Osteocyte (in vitro differentiated cells): ENCODE measurements at regions not wholly inside any gene's neighbourhood (a gene's known extent, or its start where the extent isn't known, plus 50 kb on each side); places are given as distances from the start of the nearest gene placed in this dataset.

Experiments used
- DNase-seq: peaks from one replicate; pipeline ENCODE4 v3.0.0; 2021; ENCODE audit warnings: mixed read lengths; ENCODE audit not compliant: unreplicated experiment; ENCODE audit errors: extremely low spot score
- H3K27ac Mint-ChIP-seq: one replicate; pipeline ENCODE4 v1.8.0; 2021; ENCODE audit warnings: mild to moderate bottlenecking, mixed read lengths; ENCODE audit not compliant: unreplicated experiment
- H3K27me3 Mint-ChIP-seq: one replicate; pipeline ENCODE4 v1.8.0; 2021; ENCODE audit warnings: mixed read lengths; ENCODE audit not compliant: unreplicated experiment
- H3K36me3 Mint-ChIP-seq: one replicate; pipeline ENCODE4 v1.8.0; 2021; ENCODE audit warnings: mixed read lengths; ENCODE audit not compliant: unreplicated experiment
- H3K4me1 Mint-ChIP-seq: one replicate; pipeline ENCODE4 v1.8.0; 2021; ENCODE audit warnings: mixed read lengths; ENCODE audit not compliant: unreplicated experiment
- H3K4me3 Mint-ChIP-seq: one replicate; pipeline ENCODE4 v1.8.0; 2021; ENCODE audit warnings: mild to moderate bottlenecking, moderate library complexity, mixed read lengths; ENCODE audit not compliant: unreplicated experiment
- H3K9me3 Mint-ChIP-seq: one replicate; pipeline ENCODE4 v1.8.0; 2021; ENCODE audit warnings: mixed read lengths; ENCODE audit not compliant: unreplicated experiment
- CTCF ChIP-seq: fragments of 200-600 bp; sonication (generic); IDR thresholded peaks from 2 replicates; pipeline ENCODE4 v1.5.0; 2021; ENCODE audit warnings: antibody characterized with exemption, mild to moderate bottlenecking, moderate library complexity

- peaks cover 10% of the 10 kb centered on the region for H3K9me3 Mint-ChIP-seq
- H3K36me3 Mint-ChIP-seq = no peaks in the 10 kb centered on the region
- DNase-seq = peak; percentile 69
- H3K27me3 Mint-ChIP-seq = peaks cover 33% of the 10 kb centered on the region
- H3K27ac Mint-ChIP-seq = no peak overlapping the region
- H3K4me3 Mint-ChIP-seq = no peak overlapping the region
- TF ChIP-seq CTCF = no peak
- no peaks in the 10 kb centered on the region for H3K4me1 Mint-ChIP-seq
Measured at GRCh38 chr22:49322231-49322630, 505.4 kb downstream of the BRD1 start.

DNA sequence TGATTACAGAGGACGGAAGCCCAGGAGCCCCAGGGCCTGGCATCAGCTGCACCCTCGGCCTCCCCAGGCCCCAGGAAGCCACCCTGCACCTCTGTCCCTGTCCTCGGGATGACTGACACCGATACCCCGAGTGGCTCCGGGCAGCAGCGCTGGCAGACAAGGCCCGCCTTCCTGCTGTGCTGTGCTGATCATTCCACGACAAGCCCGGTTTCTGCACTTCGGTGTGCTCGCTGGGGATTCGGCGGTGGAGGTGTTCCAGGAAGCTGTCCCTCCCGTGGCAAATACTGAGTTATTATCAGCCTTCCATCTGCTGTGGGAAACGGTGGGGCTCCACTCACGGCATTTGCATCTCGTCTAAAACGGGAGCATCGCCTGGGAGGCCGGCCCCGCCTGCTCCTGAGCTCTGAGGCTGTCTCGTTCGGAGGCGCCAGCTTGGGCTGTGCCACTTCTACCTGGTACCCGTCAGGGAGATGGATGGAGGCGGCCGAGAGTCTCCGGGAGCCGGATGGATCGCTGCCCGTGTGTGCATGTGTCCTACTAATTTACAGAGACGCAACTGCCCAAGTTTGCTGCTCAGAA is 506.1 kb downstream of the BRD1 start:
- TF ChIP-seq CTCF = no peak
- no peaks in the 10 kb centered on the region for H3K36me3 Mint-ChIP-seq
- H3K9me3 Mint-ChIP-seq = peaks cover 3% of the 10 kb centered on the region
- H3K27ac Mint-ChIP-seq = no peak overlapping the region
- no peaks in the 10 kb centered on the region for H3K4me1 Mint-ChIP-seq
- DNase-seq = peak; percentile 81
- no peak overlapping the region for H3K4me3 Mint-ChIP-seq
- H3K27me3 Mint-ChIP-seq = peaks cover 39% of the 10 kb centered on the region

GRCh38 chr22:49320714-49321476 is 506.8 kb downstream of the BRD1 start:
- H3K4me1 Mint-ChIP-seq = no peaks in the 10 kb centered on the region
- TF ChIP-seq CTCF = no peak
- H3K27ac Mint-ChIP-seq = no peak overlapping the region
- DNase-seq = peak; percentile 34
- no peaks in the 10 kb centered on the region for H3K36me3 Mint-ChIP-seq
- H3K9me3 Mint-ChIP-seq = no peaks in the 10 kb centered on the region
- peaks cover 46% of the 10 kb centered on the region for H3K27me3 Mint-ChIP-seq
- H3K4me3 Mint-ChIP-seq = no peak overlapping the region

- peak; percentile 45 for TF ChIP-seq CTCF
- Mint-ChIP-seq H3K4me3 (no peak overlapping the region), H3K4me1 (no peaks in the 10 kb centered on the region), H3K36me3 (no peaks in the 10 kb centered on the region), H3K27ac (no peak overlapping the region), H3K9me3 (no peaks in the 10 kb centered on the region), H3K27me3 (peaks cover 71% of the 10 kb centered on the region)
- no peak for DNase-seq
Measured at GRCh38 chr22:49317369-49317768, 510.3 kb downstream of the BRD1 start.

DNA sequence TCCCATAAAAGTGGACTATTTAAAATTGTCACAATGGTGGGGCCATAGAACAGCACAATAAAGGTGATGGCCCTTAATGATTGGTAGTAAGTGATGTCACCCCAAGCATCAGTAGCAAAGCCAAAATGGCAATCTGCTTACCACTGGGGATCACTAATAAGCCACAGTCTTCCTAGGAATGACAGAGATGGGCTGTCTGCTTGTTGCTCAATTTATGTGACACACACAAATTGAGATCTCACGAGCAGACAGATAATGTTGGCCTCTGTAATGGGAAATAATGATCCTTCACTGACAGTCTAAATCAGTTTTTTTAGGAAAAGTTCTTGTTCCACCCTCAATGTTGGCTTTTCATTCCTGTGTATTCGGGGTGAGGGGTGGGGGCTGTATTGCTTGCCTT is 515.1 kb downstream of the BRD1 start:
- Mint-ChIP-seq H3K27ac (no peak overlapping the region), H3K4me1 (no peaks in the 10 kb centered on the region), H3K36me3 (no peaks in the 10 kb centered on the region), H3K4me3 (no peak overlapping the region), H3K9me3 (no peaks in the 10 kb centered on the region), H3K27me3 (peaks cover 82% of the 10 kb centered on the region)
- DNase-seq = no peak
- no peak for TF ChIP-seq CTCF
